PC-3 (cell line): ENCODE measurements at regions not wholly inside any gene's neighbourhood (a gene's known extent, or its start where the extent isn't known, plus 50 kb on each side); places are given as distances from the start of the nearest gene placed in this dataset.

Experiments used
- EZH2 ChIP-seq: fragments of 300-600 bp; sonication (generic); IDR thresholded peaks from one replicate; pipeline ENCODE4 v1.6.1; 2017; ENCODE audit warnings: antibody characterized with exemption, mild to moderate bottlenecking, low read length; ENCODE audit not compliant: unreplicated experiment
- EZH2phosphoT487 ChIP-seq: fragments of 300-600 bp; sonication (generic); IDR thresholded peaks from 2 replicates; pipeline ENCODE4 v1.6.1; 2018; ENCODE audit warnings: mild to moderate bottlenecking, antibody characterized with exemption, low read length, borderline replicate concordance
- TF ChIP-seq, protein P1 (sequence below): fragments of 300-600 bp; sonication (generic); conservative IDR thresholded peaks from 2 replicates; pipeline ENCODE4 v1.5.1; 2017; ENCODE audit warnings: antibody characterized with exemption, low read depth, mild to moderate bottlenecking, low read length

DNA sequence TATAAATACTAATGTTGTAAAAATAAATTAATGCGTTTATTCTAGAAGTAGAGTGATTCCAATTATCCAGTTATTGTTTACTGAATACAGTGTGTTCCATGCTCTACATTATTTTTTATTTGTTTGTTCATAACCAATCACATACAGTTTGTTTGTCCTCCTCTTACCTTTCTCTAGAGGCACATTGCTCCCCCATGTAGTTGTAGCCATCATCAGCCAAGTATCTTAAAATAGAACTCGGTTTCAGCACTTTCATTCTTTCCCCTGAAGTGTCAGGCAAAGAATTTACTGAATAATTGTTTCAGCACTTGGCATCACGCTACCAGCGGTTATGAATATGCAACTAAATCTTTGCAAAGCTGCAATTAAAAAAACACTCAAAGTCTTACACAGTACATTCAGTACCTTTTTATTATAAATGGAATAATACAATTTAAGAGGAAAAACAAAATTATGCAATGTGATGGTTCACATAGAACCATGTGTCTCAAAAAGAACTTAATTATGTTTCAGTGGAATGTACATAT, 448.6 kb upstream of the ATP10A start:
- TF ChIP-seq, protein P1, sequence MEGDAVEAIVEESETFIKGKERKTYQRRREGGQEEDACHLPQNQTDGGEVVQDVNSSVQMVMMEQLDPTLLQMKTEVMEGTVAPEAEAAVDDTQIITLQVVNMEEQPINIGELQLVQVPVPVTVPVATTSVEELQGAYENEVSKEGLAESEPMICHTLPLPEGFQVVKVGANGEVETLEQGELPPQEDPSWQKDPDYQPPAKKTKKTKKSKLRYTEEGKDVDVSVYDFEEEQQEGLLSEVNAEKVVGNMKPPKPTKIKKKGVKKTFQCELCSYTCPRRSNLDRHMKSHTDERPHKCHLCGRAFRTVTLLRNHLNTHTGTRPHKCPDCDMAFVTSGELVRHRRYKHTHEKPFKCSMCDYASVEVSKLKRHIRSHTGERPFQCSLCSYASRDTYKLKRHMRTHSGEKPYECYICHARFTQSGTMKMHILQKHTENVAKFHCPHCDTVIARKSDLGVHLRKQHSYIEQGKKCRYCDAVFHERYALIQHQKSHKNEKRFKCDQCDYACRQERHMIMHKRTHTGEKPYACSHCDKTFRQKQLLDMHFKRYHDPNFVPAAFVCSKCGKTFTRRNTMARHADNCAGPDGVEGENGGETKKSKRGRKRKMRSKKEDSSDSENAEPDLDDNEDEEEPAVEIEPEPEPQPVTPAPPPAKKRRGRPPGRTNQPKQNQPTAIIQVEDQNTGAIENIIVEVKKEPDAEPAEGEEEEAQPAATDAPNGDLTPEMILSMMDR = no peak
- no peak for TF ChIP-seq EZH2
- TF ChIP-seq EZH2phosphoT487 = no peak
